Epithelial cell of esophagus (primary cell): ENCODE measurements at regions not wholly inside any gene's neighbourhood (a gene's known extent, or its start where the extent isn't known, plus 50 kb on each side); places are given as distances from the start of the nearest gene placed in this dataset.
A peak's percentile ranks its signal among the peaks of the same experiment; 100 is the strongest.

ENCODE experiments used
- DNase-seq: peaks from one replicate; pipeline ENCODE4 v3.0.0; 2010; ENCODE audit warnings: low read depth
- H3K4me3 ChIP-seq: 2 replicates; pipeline ENCODE4 v1.5.1; 2011; ENCODE audit warnings: mild to moderate bottlenecking, low read length, control low read depth
- CTCF ChIP-seq: IDR thresholded peaks from 2 replicates; pipeline ENCODE4 v1.5.1; 2011; ENCODE audit warnings: low read depth, mild to moderate bottlenecking, low read length, control low read depth, inconsistent platforms; ENCODE audit not compliant: insufficient read depth; ENCODE audit errors: missing control alignments

GRCh38 chr1:219670426-219671149, 57.7 kb upstream of the ZC3H11B start:
- no peak for DNase-seq
- no peak for TF ChIP-seq CTCF

GRCh38 chr1:219669556-219669955, 56.7 kb upstream of the ZC3H11B start:
- H3K4me3 ChIP-seq: no peak overlapping the region
- no peak for TF ChIP-seq CTCF
- peak; percentile 7 for DNase-seq

More at GRCh38 chr1:219670426-219671149, 57.7 kb upstream of the ZC3H11B start:
- no peak overlapping the region for H3K4me3 ChIP-seq

GRCh38 chr1:219669042-219669441, 56.1 kb upstream of the ZC3H11B start:
- no peak for TF ChIP-seq CTCF
- DNase-seq: no peak
- H3K4me3 ChIP-seq: no peak overlapping the region

- no peak overlapping the region for H3K4me3 ChIP-seq
- DNase-seq: no peak
- TF ChIP-seq CTCF: no peak
Measured at GRCh38 chr1:219668446-219668845, 55.5 kb upstream of the ZC3H11B start.

GRCh38 chr1:219666242-219666641, 53.3 kb upstream of the ZC3H11B start:
- DNase-seq: no peak
- TF ChIP-seq CTCF: no peak

GRCh38 chr1:219665089-219665488, 52.2 kb upstream of the ZC3H11B start:
- H3K4me3 ChIP-seq: no peak overlapping the region
- no peak for TF ChIP-seq CTCF
- no peak for DNase-seq

More at GRCh38 chr1:219666242-219666641, 53.3 kb upstream of the ZC3H11B start:
- no peak overlapping the region for H3K4me3 ChIP-seq
